ENCODE measurements at regions not wholly inside any gene's neighbourhood (a gene's known extent, or its start where the extent isn't known, plus 50 kb on each side); places are given as distances from the start of the nearest gene placed in this dataset.

GRCh38 chr20:12044969-12045368, 127.3 kb downstream of the BTBD3 start:
- CTCF ChIA-PET: no interaction called here
- intact Hi-C loops (cut with micrococcal nuclease) (no loop called here), dilution Hi-C loops (cut with MboI; ENCODE audit: extremely low pct_ligation_motif_present, low sequenced_read_pairs) (no loop called here)
- Histone ChIP-seq H3K4me3 (replicated peaks in 1 of 3; ENCODE audit: insufficient read depth in 1 of 3, low read depth in 1 of 3, low read length in 3 of 3) (no peak overlapping the region), H3K79me2 (ENCODE audit: control insufficient read depth, insufficient read depth, low read length) (no peaks in the 10 kb centered on the region), H3K4me1 (ENCODE audit: control insufficient read depth, extremely low read depth, insufficient read depth, low read length) (peaks cover 5% of the 10 kb centered on the region), H3K9me3 (replicated peaks; ENCODE audit: control insufficient read depth, insufficient read depth, low read length) (no peaks in the 10 kb centered on the region), H3K27me3 (ENCODE audit: control insufficient read depth in 2 of 2, insufficient read depth in 2 of 2, low read length in 2 of 2) (no peaks in the 10 kb centered on the region), H3K9me1 (replicated peaks; ENCODE audit: control insufficient read depth, extremely low read depth, insufficient read depth, low read length) (no peaks in the 10 kb centered on the region), H3K27ac (ENCODE audit: insufficient read depth, low read depth, low read length) (no peak overlapping the region), H4K20me1 (replicated peaks; ENCODE audit: control insufficient read depth, extremely low read depth, insufficient read depth, low read length) (no peaks in the 10 kb centered on the region), H2AFZ (ENCODE audit: low read depth, low read length) (no peak overlapping the region), H3K4me2 (ENCODE audit: insufficient read depth, low read length) (no peak overlapping the region), H3K36me3 (ENCODE audit: control insufficient read depth in 2 of 2, extremely low read depth in 1 of 2, insufficient read depth in 2 of 2, low read length in 2 of 2) (no peaks in the 10 kb centered on the region), H3K9ac (replicated peaks; ENCODE audit: extremely low read depth, insufficient read depth, low read length) (no peak overlapping the region)
- FAIRE-seq (no peak), DNase-seq (ENCODE audit: low read depth, low spot score) (no peak)
- no TSS peak for BruUV-seq (replicated peaks)
- POLR2A ChIA-PET: no interaction called here
- TF ChIP-seq JUN (IDR thresholded peaks at IDR 0.05; ENCODE audit: borderline replicate concordance, insufficient read depth, insufficient read length, low read depth): no peak
- TF ChIP-seq MAX (IDR thresholded peaks at IDR 0.05; ENCODE audit: insufficient read depth, insufficient read length): no peak
- TF ChIP-seq EZH2 (IDR thresholded peaks at IDR 0.05; ENCODE audit: borderline replicate concordance, low read depth, low read length, severe bottlenecking): no peak
- TF ChIP-seq FOS (IDR thresholded peaks at IDR 0.05; ENCODE audit: borderline replicate concordance, insufficient read depth, low read length): no peak
- no peak for TF ChIP-seq POLR2AphosphoS5 (IDR thresholded peaks at IDR 0.05; ENCODE audit: insufficient read depth, low read depth, low read length)
- TF ChIP-seq MYC (IDR thresholded peaks at IDR 0.05; ENCODE audit: low read depth, low read length): no peak
- no peak for TF ChIP-seq GATA2 (IDR thresholded peaks at IDR 0.05; ENCODE audit: insufficient read depth, insufficient read length, low read depth, low read length)
- no peak for TF ChIP-seq POLR2A (IDR thresholded peaks at IDR 0.05; ENCODE audit: low read depth, low read length)
- TF ChIP-seq CTCF (IDR thresholded peaks at IDR 0.05; ENCODE audit: extremely low read depth in 1 of 2, insufficient read depth in 1 of 2, low read depth in 1 of 2, low read length in 2 of 2): no peak
